RWPE2 (cell line): ENCODE measurements at regions not wholly inside any gene's neighbourhood (a gene's known extent, or its start where the extent isn't known, plus 50 kb on each side); places are given as distances from the start of the nearest gene placed in this dataset.

Experiments used
- ATAC-seq: fragments of 200-7000 bp; cut with Tn5 transposase; 3 replicates; pipeline ENCODE4 v1.9.1; 2021; ENCODE audit warnings: low read depth
- DNase-seq: peaks from one replicate; pipeline ENCODE4 v3.0.0-alpha.2; 2020; ENCODE audit warnings: low spot score
- H3K27ac ChIP-seq: fragments of 450-650 bp; 2 replicates; pipeline ENCODE4 v1.5.1; 2017; ENCODE audit warnings: mild to moderate bottlenecking; ENCODE audit not compliant: poor library complexity, severe bottlenecking
- H3K27me3 ChIP-seq: fragments of 250-450 bp; sonication (Bioruptor Pico); 2 replicates; pipeline ENCODE4 v1.5.1; 2021; ENCODE audit warnings: mild to moderate bottlenecking, moderate library complexity; ENCODE audit not compliant: insufficient read depth, poor library complexity, severe bottlenecking
- H3K36me3 ChIP-seq: fragments of 250-450 bp; sonication (Bioruptor Pico); 2 replicates; pipeline ENCODE4 v1.5.1; 2020; ENCODE audit warnings: low read depth, mild to moderate bottlenecking, moderate library complexity
- H3K4me1 ChIP-seq: fragments of 250-450 bp; sonication (Bioruptor Pico); 2 replicates; pipeline ENCODE4 v1.5.1; 2021; ENCODE audit warnings: mild to moderate bottlenecking, moderate library complexity; ENCODE audit not compliant: insufficient read depth, poor library complexity, severe bottlenecking
- H3K4me3 ChIP-seq: fragments of 250-450 bp; sonication (Bioruptor Pico); 2 replicates; pipeline ENCODE4 v1.5.1; 2021; ENCODE audit warnings: mild to moderate bottlenecking, moderate library complexity; ENCODE audit not compliant: severe bottlenecking
- H3K9me3 ChIP-seq: fragments of 250-450 bp; sonication (Bioruptor Pico); 2 replicates; pipeline ENCODE4 v1.5.1; 2021; ENCODE audit warnings: mild to moderate bottlenecking, moderate library complexity; ENCODE audit not compliant: severe bottlenecking
- TF ChIP-seq, protein P1 (sequence below): fragments of 450-650 bp; IDR thresholded peaks from one replicate; pipeline ENCODE4 v1.5.1; 2017; ENCODE audit warnings: mild to moderate bottlenecking, moderate library complexity; ENCODE audit not compliant: poor library complexity, severe bottlenecking

DNA sequence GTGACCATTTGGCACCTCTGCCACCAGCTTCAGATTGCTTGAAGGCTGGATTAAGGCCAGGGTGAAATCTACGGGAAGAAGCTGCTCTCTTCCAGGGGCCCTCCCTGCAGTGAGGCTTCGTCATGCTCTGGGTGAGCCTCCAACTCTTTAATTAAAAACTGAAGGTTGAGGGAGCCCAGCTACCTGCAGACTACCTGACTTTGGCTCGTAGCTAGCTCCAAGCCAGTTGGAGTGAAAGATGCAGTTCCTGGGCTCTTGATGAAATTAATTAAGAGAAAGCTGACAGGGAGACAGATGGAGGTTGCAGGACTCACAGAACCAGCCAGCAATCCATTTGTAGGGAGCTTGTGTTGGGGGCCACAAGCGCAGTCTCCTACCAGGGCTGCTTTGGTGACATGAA, 168.5 kb upstream of the SFSWAP start:
- DNase-seq = no peak
- TF ChIP-seq, protein P1, sequence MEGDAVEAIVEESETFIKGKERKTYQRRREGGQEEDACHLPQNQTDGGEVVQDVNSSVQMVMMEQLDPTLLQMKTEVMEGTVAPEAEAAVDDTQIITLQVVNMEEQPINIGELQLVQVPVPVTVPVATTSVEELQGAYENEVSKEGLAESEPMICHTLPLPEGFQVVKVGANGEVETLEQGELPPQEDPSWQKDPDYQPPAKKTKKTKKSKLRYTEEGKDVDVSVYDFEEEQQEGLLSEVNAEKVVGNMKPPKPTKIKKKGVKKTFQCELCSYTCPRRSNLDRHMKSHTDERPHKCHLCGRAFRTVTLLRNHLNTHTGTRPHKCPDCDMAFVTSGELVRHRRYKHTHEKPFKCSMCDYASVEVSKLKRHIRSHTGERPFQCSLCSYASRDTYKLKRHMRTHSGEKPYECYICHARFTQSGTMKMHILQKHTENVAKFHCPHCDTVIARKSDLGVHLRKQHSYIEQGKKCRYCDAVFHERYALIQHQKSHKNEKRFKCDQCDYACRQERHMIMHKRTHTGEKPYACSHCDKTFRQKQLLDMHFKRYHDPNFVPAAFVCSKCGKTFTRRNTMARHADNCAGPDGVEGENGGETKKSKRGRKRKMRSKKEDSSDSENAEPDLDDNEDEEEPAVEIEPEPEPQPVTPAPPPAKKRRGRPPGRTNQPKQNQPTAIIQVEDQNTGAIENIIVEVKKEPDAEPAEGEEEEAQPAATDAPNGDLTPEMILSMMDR = no peak
- Histone ChIP-seq H3K36me3 (no peaks in the 10 kb centered on the region), H3K27me3 (no peaks in the 10 kb centered on the region), H3K4me3 (no peak overlapping the region), H3K4me1 (no peaks in the 10 kb centered on the region), H3K9me3 (no peaks in the 10 kb centered on the region), H3K27ac (no peak overlapping the region)
- no peak for ATAC-seq

DNA sequence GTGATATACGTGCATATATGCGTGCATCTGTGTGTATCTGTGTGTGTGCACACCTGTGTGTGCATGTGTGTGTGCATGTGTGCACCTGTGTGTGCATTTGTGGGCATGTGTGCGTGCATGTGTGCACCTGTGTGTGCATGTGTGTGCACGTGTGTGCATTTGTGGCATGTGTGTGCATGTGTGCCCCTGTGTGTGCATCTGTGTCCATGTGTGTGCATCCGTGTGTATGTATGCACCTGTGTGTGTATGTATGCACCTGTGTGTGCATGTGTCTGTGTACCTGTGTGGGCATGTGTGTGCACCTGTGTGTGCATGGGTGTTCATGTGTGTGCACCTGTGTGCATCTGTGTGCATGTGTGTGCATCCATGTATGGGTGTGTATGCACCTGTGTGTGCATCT, 167.8 kb upstream of the SFSWAP start:
- ATAC-seq (no peak), DNase-seq (no peak)
- Histone ChIP-seq H3K36me3 (no peaks in the 10 kb centered on the region), H3K9me3 (no peaks in the 10 kb centered on the region), H3K4me3 (no peak overlapping the region), H3K27ac (no peak overlapping the region), H3K4me1 (no peaks in the 10 kb centered on the region), H3K27me3 (no peaks in the 10 kb centered on the region)
- TF ChIP-seq, protein P1 = no peak

DNA sequence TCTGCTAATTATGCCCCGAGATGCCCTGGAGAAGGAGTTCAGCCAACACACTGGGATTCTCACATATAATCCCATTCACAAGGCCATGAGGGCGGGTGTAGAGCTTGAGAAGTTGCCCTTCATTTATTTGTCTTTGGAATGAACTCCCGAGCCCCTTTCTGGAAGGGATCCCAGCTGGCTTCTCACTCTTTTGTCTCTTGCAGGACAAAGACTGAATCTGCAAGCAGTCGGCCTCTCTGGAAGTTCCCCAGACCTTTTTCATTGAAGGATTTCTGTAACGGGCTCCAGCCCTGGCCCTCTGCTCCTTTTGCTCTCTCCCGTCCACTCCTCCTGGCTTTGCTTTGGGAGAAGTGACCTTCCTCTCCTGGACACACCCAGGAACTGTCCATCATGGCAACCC, 163.3 kb upstream of the SFSWAP start:
- Histone ChIP-seq H3K4me3 (no peak overlapping the region), H3K36me3 (no peaks in the 10 kb centered on the region), H3K27me3 (no peaks in the 10 kb centered on the region), H3K4me1 (no peaks in the 10 kb centered on the region), H3K27ac (no peak overlapping the region), H3K9me3 (no peaks in the 10 kb centered on the region)
- TF ChIP-seq, protein P1 = no peak
- ATAC-seq (no peak), DNase-seq (no peak)

DNA sequence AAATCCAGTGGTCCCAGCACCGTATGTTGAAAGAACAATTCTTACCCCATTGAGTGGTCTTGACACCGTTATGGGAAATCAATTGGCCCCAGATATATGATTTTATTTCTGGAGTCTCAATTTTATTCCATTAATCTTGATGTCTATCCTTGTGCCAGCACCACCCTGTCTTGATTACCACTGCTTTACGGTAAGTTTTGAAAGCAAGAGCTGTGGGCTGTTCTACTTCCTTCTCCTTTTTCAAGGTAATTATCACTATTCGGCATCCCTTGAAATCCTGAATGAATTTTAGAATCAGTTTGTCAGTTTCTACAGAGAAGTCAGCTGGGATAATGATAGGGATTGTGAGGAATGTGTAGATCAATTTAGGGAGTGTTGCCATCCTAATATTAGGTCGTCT, 160.8 kb upstream of the SFSWAP start:
- Histone ChIP-seq H3K4me1 (no peaks in the 10 kb centered on the region), H3K27ac (no peak overlapping the region), H3K9me3 (no peaks in the 10 kb centered on the region), H3K27me3 (no peaks in the 10 kb centered on the region), H3K36me3 (no peaks in the 10 kb centered on the region), H3K4me3 (no peak overlapping the region)
- DNase-seq (no peak), ATAC-seq (no peak)
- TF ChIP-seq, protein P1 = no peak

DNA sequence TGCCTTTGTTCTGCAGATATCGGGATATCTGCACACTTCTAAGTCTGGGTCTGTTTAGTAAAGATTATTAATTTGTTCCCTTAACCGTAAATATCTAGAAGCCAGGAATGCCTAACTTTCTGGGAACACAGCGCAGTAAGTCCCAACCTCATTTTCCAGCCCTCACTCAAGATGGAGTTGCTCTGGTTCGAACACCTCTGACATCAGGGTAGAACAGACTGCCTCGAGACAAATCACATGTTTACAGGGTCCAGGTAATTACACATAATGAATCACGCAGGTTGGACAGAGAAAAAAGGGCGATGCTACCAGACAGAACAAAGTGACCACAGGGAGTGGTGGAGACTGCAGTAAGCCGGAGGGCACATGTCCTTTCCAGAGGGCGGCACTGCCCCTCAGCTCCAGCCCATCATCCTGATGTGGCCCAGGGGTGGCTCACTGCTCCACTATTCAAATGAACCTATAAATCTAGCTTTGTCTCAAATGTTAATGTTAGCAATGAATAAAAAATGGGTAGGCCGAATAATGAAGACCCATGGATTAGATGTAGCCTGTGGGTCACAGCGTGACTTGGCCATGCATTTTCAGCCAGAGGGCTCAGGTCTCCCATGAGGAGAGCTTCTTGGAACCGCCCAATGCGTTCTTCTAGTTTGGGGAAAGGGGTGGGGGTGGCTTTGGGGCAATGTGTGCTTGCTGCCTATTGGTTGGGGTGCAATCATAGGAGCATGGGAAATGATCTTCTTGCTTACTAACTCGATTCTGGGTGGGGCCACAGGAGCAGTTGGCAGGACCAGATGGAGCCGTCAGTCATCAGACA, 159.0 kb upstream of the SFSWAP start:
- Histone ChIP-seq H3K4me3 (no peak overlapping the region), H3K36me3 (no peaks in the 10 kb centered on the region), H3K4me1 (no peaks in the 10 kb centered on the region), H3K27ac (no peak overlapping the region), H3K9me3 (no peaks in the 10 kb centered on the region), H3K27me3 (no peaks in the 10 kb centered on the region)
- TF ChIP-seq, protein P1 = no peak
- ATAC-seq = no peak
- DNase-seq = no peak
